Adipocyte (in vitro differentiated cells): ENCODE measurements at regions not wholly inside any gene's neighbourhood (a gene's known extent, or its start where the extent isn't known, plus 50 kb on each side); places are given as distances from the start of the nearest gene placed in this dataset.

Experiments
- DNase-seq: peaks from one replicate; pipeline ENCODE4 v3.0.0-alpha.2; 2015; ENCODE audit warnings: low read depth
- H3K27me3 ChIP-seq: replicated peaks from 2 replicates; pipeline ENCODE4 v1.7.0; 2013; ENCODE audit warnings: mild to moderate bottlenecking, low read length, moderate library complexity; ENCODE audit not compliant: control insufficient read depth, insufficient read depth
- H3K36me3 ChIP-seq: 2 replicates; pipeline ENCODE4 v1.7.0; 2013; ENCODE audit warnings: low read length, mild to moderate bottlenecking, moderate library complexity; ENCODE audit not compliant: control insufficient read depth, insufficient read depth, severe bottlenecking
- H3K4me1 ChIP-seq: 2 replicates; pipeline ENCODE4 v1.7.0; 2013; ENCODE audit warnings: mild to moderate bottlenecking, low read length, moderate library complexity; ENCODE audit not compliant: control insufficient read depth, insufficient read depth
- H3K4me3 ChIP-seq: 2 replicates; pipeline ENCODE4 v1.7.0; 2013; ENCODE audit warnings: mild to moderate bottlenecking, low read length, moderate library complexity
- H3K9ac ChIP-seq: 2 replicates; pipeline ENCODE4 v1.7.0; 2013; ENCODE audit warnings: mild to moderate bottlenecking, low read length, moderate library complexity
- H3K9me3 ChIP-seq: 2 replicates; pipeline ENCODE4 v1.7.0; 2013; ENCODE audit warnings: mild to moderate bottlenecking, low read length, moderate library complexity; ENCODE audit not compliant: control insufficient read depth

GRCh38 chr5:20555034-20555433, 567.0 kb upstream of the CDH18 start:
- Histone ChIP-seq H3K4me3 (no peak overlapping the region), H3K9me3 (no peaks in the 10 kb centered on the region), H3K4me1 (peaks cover 5% of the 10 kb centered on the region), H3K27me3 (no peaks in the 10 kb centered on the region), H3K36me3 (no peaks in the 10 kb centered on the region), H3K9ac (no peak overlapping the region)
- no peak for DNase-seq

GRCh38 chr5:20554001-20554400, 566.0 kb upstream of the CDH18 start:
- peaks cover 5% of the 10 kb centered on the region for H3K4me1 ChIP-seq
- DNase-seq: peak; percentile 16
- H3K27me3 ChIP-seq: no peaks in the 10 kb centered on the region
- no peaks in the 10 kb centered on the region for H3K9me3 ChIP-seq
- H3K36me3 ChIP-seq: no peaks in the 10 kb centered on the region
- H3K4me3 ChIP-seq: no peak overlapping the region
- H3K9ac ChIP-seq: no peak overlapping the region

- DNase-seq: no peak
- no peaks in the 10 kb centered on the region for H3K27me3 ChIP-seq
Observed at GRCh38 chr5:20537911-20538703, 550.1 kb upstream of the CDH18 start.

GRCh38 chr5:20536813-20537212, 548.8 kb upstream of the CDH18 start:
- H3K4me1 ChIP-seq: no peaks in the 10 kb centered on the region
- no peak overlapping the region for H3K9ac ChIP-seq
- peaks cover 5% of the 10 kb centered on the region for H3K9me3 ChIP-seq
- no peaks in the 10 kb centered on the region for H3K27me3 ChIP-seq
- H3K4me3 ChIP-seq: no peak overlapping the region
- DNase-seq: no peak
- H3K36me3 ChIP-seq: no peaks in the 10 kb centered on the region

More at GRCh38 chr5:20537911-20538703, 550.1 kb upstream of the CDH18 start:
- Histone ChIP-seq H3K9me3 (peaks cover 5% of the 10 kb centered on the region), H3K9ac (no peak overlapping the region), H3K4me1 (no peaks in the 10 kb centered on the region), H3K4me3 (no peak overlapping the region), H3K36me3 (no peaks in the 10 kb centered on the region)

GRCh38 chr5:20536341-20536740, 548.3 kb upstream of the CDH18 start:
- Histone ChIP-seq H3K9me3 (peaks cover 5% of the 10 kb centered on the region), H3K4me1 (no peaks in the 10 kb centered on the region), H3K27me3 (no peaks in the 10 kb centered on the region), H3K9ac (no peak overlapping the region), H3K4me3 (no peak overlapping the region), H3K36me3 (no peaks in the 10 kb centered on the region)
- DNase-seq: no peak

GRCh38 chr5:20528471-20528870, 540.5 kb upstream of the CDH18 start:
- no peak for DNase-seq
- no peaks in the 10 kb centered on the region for H3K36me3 ChIP-seq
- H3K4me1 ChIP-seq: no peaks in the 10 kb centered on the region
- H3K9me3 ChIP-seq: peaks cover 10% of the 10 kb centered on the region
- no peak overlapping the region for H3K4me3 ChIP-seq
- no peak overlapping the region for H3K9ac ChIP-seq
- no peaks in the 10 kb centered on the region for H3K27me3 ChIP-seq

GRCh38 chr5:20524991-20525529, 537.1 kb upstream of the CDH18 start:
- no peaks in the 10 kb centered on the region for H3K36me3 ChIP-seq
- H3K4me3 ChIP-seq: no peak overlapping the region
- no peaks in the 10 kb centered on the region for H3K4me1 ChIP-seq
- H3K27me3 ChIP-seq: no peaks in the 10 kb centered on the region
- DNase-seq: peak; percentile 65
- peaks cover 10% of the 10 kb centered on the region for H3K9me3 ChIP-seq
- no peak overlapping the region for H3K9ac ChIP-seq

GRCh38 chr5:20522905-20523482, 535.0 kb upstream of the CDH18 start:
- no peak overlapping the region for H3K4me3 ChIP-seq
- no peak for DNase-seq
- H3K36me3 ChIP-seq: no peaks in the 10 kb centered on the region
- no peak overlapping the region for H3K9ac ChIP-seq
- H3K4me1 ChIP-seq: no peaks in the 10 kb centered on the region
- peaks cover 6% of the 10 kb centered on the region for H3K9me3 ChIP-seq
- H3K27me3 ChIP-seq: no peaks in the 10 kb centered on the region

- H3K4me1 ChIP-seq: no peaks in the 10 kb centered on the region
- H3K36me3 ChIP-seq: no peaks in the 10 kb centered on the region
- no peak for DNase-seq
- H3K4me3 ChIP-seq: no peak overlapping the region
- no peak overlapping the region for H3K9ac ChIP-seq
- H3K9me3 ChIP-seq: no peaks in the 10 kb centered on the region
- H3K27me3 ChIP-seq: no peaks in the 10 kb centered on the region
Observed at GRCh38 chr5:20515606-20516005, 527.6 kb upstream of the CDH18 start.

- Histone ChIP-seq H3K9me3 (no peaks in the 10 kb centered on the region), H3K27me3 (no peaks in the 10 kb centered on the region), H3K4me1 (no peaks in the 10 kb centered on the region), H3K36me3 (no peaks in the 10 kb centered on the region), H3K9ac (no peak overlapping the region), H3K4me3 (no peak overlapping the region)
- DNase-seq: no peak
Observed at GRCh38 chr5:20514145-20514544, 526.1 kb upstream of the CDH18 start.

- H3K4me1 ChIP-seq: no peaks in the 10 kb centered on the region
- no peak for DNase-seq
- no peaks in the 10 kb centered on the region for H3K36me3 ChIP-seq
- no peak overlapping the region for H3K4me3 ChIP-seq
- H3K9me3 ChIP-seq: no peaks in the 10 kb centered on the region
- H3K27me3 ChIP-seq: no peaks in the 10 kb centered on the region
- no peak overlapping the region for H3K9ac ChIP-seq
Observed at GRCh38 chr5:20500546-20500945, 512.5 kb upstream of the CDH18 start.
